ENCODE measurements at regions not wholly inside any gene's neighbourhood (a gene's known extent, or its start where the extent isn't known, plus 50 kb on each side); places are given as distances from the start of the nearest gene placed in this dataset.
"Not testable (repeated sequence)": the region's sequence is repeated elsewhere in the genome, so short reads cannot be mapped to it uniquely, and the experiment has no call there.

DNA sequence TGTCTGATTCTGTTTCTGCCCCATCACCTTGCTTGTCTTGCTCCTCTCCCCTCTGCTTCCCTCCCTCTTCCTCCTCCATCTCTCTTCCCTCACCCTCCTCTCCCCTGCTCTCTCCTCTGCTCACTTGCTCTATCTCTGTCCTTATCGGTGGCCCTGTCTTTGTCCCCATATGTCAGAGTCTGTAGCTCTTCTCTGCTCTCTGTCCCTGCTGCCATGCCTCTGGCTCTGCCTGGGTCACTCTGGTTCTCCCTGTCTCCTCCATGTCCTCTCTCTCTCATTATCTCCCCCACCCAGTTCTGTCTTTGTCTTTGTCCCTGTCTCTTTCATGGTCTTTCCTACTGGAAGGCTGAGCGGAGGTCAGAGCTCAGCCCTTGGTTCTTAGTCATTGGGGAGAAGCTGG is 169.1 kb upstream of the NLRP1 start:
- no peak for DNase-seq

DNA sequence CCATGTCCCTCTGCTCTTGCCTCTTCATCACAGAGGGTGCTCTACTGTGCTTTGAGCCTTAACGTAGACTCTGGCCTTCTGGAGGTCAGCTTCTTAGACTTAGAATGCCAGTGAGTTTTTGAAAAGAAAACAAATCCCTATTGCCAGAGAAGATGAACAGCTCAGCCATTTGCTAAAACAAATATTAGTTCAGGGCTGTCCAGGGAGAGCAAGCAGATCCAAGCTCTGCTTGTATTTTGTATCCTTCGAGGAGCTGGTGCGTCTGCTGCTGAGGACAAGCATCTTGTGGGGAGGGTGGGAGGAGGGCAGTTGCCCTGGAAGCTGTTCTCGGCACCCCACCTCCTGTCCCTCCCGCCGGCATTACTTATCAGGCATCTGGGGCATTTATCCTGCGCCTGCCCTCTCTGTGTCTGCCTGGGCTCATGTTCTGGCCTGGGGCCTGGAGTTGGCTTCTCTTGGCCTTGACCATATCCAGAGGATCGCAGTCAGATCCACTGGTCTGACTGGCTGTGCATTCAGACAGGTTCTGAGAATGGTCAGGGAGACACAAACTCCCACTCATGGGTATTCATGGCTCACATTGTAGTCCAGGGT is 173.1 kb upstream of the NLRP1 start:
- DNase-seq: no peak

DNA sequence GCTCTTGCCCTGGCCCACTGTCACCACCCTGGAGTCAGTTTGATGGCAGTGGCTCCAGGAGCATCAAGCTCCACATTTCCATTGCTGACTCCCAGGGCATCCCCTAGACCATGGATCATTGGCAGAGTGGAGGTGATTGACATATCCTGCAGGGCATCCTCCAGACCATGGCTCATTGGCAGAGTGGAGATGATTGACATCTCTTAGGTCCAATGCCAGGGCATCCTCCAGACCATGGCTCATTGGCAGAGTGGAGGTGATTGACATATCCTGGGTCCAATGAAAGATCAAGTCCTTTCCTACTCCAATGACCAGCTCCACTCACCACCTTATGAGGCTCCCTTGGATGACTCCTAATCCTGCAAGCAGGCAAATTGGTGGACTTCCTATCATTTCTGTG is 174.3 kb upstream of the NLRP1 start:
- DNase-seq: peak; percentile 27

DNA sequence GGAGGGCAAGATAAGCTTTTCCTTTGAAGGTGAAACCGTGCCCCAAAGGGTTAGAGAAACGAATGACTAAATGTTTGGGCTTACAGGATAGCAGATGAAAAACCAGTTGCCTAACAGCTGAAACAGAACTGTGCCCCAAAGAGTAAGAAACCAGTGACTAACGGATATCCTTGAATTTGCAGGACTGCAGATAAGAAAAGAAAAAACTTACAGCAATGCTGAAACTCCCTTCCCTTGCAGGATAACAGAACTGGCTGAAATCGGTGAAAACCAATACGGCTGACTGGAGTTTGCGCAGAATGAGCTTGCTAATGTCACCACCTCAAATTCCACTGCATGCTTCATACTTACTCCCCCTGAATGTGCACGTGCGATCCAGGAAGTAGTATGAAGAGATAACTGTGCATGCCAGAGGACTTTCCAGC is 175.2 kb upstream of the NLRP1 start:
- no peak for DNase-seq

DNA sequence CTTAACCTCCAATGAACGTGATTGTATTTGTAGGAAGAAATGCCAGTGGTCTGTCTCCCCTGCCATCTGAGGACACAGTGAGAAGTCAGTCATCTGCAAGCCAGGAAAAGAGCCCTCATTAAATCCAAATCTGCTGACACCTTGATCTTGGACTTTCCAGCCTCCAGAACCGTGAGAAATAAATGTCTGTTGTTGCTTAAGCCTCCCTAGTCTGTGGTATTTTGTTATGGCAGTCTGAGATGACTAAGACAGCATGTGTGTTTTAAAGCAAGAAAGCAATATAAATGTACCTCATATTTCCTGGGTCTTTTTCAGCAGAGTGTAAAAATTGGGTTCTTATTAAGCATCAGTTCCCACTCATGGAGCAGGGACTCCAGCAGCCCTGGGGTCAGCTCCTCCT is 177.9 kb upstream of the NLRP1 start:
- DNase-seq: no peak

DNA sequence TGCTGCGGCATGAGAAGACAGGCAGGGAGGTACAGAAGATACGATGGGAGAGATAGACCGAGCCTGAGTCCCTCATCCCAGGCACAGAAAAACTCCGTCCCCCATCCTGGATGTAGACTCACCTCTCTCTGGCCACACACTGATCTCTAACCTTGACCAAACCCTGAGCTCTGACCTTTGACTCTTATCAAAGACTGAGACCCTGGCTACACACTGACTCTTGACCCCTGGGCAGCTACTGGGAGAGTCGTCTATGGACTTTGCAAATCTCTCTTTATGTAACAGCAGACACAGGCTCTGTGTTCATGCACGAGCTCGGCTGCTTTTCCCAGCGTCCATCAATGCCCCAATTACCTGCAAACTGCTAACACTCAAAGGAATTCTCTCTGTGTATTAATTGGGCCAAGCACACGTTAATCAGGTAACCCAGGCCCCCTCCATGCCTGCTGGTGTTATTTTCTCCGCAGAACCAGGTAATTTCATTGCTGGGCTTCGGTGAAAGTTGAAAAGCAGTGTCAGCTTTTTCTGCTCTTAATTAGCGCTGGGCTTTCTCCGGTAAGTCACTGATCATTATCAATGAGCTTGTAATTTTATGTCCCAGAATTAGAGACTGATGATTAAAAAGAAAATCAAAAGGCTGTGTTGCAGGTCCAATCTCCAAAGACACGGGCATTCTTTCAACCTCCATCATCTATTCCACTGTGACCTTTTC is 179.4 kb upstream of the NLRP1 start:
- no peak for DNase-seq

DNA sequence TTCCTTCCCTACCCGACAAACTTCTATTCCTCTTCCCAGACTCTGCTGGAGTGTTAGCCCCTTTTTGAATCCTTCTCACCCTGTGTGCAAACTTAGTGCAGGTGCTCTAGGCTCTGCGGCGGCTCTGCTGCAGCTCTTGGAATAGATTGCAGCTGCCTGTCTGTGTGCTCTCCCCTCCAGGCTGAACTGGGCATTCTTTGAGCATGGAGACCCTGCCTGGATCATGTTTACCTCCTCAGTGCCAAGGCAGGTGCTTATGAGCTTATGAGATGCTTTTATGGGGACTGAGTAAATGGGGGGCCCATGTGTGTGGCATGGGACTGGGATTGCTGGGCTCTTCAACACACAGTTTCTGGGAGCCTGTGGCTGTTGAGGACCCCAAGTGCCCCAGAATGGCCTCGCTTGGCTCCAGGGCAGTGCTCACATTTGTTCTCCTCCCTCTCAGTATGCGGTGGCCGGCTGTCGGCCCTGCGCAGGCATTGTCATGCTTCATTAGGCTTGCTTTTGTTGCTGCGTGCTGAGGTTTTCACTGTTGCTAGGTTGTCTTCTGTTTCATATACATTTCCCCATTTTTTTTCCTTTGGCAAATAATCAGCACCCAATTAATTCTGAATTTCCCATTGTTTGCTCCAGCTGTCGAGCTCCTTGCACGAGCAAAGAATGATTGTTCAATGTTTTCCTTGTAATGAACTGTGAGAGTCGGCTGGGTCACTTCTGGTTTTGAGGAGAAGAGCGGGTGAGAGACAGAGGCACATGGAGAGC is 185.5 kb upstream of the NLRP1 start:
- DNase-seq: no peak

DNA sequence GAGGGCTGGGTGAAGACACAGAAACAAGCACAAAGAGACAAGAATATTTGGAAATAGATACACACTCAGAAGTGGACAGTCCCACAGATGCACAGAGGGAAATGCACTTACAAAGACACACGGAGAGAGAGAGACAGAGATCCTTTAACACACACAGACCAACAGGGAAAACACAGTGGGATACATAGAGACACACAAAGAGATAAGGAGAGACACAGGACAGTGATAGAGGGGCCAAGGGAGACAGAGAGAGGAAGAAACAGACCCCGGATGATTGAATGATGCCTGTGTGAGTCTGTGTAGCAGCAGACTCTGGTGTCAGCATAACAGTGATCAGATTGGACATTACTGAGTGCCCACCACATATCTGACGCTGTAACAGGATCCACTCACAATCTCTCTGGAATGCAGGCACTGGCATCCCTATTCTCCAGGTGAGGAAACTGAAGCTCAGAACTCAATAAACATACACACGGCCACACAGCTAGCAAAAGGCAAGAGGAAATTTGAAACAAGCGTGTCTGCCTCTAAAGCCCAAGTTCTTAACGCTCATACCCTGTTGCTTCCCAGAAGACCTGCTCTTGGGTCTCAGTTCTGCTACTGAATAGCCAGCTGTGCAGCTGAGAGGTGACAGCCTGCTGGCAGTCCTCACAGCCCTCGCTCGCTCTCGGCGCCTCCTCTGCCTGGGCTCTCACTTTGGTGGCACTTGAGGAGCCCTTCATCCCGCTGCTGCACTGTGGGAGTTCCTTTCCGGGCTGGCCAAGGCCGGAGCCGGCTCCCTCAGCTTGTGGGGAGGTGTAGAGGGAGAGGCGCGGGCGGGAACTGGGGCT is 186.3 kb upstream of the NLRP1 start:
- DNase-seq: no peak

DNA sequence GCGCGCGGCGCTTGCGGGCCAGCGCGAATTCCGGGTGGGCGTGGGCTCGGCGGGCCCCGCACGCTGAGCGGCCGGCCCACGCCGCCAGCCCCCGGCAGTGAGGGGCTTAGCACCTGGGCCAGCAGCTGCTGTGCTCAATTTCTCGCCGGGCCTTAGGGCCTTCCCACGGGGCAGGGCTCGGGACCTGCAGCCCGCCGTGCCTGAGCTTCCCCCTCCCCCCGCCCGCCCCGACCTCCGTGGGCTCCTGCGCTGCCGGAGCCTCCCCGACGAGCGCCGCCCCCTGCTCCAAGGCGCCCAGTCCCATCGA is 186.9 kb upstream of the NLRP1 start:
- DNase-seq: not testable (repeated sequence)

DNA sequence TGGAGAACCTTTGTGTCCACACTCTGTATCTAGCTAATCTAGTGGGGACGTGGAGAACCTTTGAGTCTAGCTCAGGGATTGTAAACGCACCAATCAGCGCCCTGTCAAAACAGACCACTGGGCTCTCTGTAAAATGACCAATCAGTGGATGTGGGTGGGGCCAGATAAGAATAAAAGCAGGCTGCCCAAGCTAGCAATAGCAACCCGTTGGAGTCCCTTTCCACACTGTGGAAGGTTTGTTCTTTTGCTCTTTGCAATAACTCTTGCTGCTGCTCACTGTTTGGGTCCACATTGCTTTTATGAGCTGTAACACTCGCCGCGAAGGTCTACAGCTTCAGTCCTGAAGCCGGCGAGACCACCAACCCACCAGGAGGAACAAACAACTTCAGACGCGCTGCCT is 187.7 kb upstream of the NLRP1 start:
- DNase-seq: not testable (repeated sequence)

DNA sequence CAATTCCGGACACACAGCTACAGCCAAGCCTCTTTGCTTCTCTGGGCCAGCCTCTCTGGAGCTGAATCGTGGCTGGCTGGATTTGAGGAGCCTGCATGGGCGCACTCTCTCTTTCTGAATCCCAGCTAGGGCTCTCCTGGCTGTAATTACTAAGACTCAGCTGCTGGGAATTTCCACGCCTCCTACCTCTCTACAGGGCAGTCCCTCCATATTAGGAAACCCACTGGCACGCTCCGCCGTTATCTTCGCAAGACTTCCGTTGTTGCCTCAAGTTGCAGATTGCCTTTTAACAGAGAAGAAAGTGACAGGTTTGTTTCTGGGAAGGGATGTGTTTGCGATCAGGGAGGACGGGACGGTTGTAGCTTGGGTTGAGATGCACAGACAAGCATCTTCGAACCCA is 188.4 kb upstream of the NLRP1 start:
- no peak for DNase-seq

DNA sequence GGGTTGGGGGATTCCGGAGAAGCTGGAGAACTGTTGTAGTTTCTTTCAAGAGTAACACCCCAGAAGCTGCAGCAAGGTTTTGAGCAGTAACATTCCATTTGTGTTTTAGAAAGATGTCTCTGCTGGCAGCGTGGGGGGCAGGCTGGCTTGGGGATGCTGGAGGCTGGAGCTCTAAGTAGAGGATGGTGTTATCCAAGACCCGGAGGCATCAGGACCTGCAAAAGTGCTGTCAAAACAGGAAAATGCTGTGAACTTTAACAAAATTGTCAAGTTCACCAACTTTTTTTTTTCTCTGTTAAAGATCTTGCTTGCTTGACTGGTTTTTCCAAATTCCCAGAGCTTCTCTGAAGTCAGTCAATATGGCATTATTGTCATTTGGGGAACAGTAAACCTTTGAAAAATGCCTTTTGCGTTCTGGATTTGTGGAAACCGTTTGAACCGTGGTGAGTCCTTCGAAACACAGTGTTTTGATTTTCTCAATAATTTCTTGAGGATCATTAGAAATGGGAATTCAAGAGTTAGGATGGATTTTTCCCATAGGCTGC is 189.6 kb upstream of the NLRP1 start:
- no peak for DNase-seq

DNA sequence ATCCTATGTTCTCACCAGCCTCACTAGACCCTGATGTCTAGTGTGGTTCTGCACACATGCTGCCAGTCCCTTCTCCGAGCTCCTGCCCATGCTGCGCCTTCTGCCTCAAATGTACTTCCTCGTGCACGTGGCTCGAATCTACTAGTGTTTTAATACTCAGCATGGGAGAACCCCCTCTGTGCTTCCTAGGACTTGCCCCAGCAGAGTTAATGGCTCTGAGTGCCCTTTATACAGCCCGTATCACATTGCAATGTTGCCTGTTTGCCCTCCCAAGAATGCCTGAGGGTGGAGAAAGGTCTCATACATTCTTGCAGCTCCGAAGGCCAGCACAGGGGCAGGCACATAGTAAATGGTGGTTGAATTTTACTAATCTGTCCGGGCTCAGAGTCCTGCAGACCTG is 190.8 kb upstream of the NLRP1 start:
- DNase-seq: no peak

DNA sequence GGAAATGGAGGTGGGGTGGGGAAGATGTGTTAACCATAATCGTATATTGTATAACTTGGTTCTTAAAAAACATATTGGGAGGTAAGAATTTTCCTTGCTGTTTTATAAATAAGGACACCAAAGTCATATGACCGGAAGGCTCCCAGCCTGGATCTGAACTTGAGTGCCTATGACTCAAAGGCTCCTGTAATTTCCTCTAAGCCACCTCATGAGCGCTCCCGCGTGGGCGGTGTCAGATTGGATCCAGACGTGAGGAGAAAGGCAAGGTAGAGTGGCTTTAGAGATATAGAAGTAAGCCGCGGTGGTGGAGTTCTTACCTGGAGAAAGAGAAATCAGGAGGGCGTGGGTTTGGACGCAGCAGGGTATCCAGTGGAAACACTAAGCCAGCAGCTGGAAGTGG is 196.2 kb upstream of the NLRP1 start:
- DNase-seq: no peak

DNA sequence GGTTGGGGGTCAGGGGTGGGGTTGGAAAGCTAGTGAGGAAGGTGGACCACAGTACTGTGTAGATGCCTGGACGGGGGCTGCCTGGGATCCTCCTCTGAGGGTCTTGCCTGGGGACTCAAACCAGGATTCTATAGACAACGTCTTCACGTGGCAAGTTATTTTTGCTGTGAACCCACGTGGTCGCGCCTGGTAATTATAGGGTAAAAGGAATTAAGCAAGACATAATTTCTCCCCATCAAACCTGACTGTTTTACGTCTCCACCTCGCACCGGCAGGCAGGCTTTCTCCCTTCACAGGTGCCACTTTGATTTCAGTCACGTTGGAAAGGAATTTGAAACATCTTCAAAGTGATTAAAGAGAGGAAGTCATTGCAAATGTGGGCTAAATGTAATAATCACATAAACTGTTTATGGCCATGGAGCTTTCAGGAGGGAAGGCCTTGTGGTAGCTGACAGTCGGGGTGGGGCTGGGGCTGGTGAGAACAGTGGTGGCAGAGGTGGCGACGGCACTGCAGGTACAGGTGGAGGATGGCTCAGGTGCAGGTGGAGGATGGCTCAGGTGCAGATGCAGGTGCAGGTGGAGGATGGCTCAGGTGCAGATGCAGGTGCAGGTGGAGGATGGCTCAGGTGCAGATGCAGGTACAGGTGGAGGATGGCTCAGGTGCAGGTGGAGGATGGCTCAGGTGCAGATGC is 197.1 kb upstream of the NLRP1 start:
- DNase-seq: no peak

DNA sequence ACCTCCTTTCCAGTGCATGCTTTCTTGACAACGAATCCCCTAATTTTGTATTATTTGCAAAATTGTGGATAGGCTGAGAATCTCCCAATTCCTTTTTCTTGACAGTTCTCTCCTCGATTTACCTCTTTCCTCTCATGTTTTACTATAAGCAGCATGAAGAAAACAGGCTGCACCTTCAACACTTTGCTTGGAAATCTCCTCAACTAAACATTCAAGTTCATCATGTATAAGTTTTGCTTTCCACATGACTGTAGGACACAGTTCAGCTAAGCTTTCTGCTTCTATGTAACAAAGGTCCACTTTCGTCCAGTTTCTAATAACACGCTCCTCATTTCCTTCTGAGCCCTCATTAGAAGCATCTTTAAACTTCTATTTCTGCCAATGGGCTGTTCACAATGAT is 199.0 kb upstream of the NLRP1 start:
- no peak for DNase-seq

DNA sequence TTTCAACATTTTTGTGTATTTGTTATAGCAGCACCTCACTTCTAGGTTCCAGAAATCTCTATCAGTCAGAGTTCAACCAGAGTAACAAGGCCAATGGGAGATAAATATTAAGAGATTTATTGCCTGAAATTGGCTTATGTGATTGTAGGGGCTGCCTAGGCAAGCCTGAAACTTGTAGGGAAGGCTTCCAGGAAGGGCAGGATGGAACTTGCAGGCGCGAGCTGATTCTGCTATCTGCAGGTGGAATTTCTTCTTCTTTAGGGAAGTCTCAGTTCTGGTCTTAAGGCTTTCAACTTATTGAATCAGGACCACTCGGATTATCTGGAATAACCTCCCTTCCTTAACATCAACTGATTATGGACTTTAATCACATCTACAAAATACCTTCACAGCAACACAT is 199.5 kb upstream of the NLRP1 start:
- DNase-seq: no peak

DNA sequence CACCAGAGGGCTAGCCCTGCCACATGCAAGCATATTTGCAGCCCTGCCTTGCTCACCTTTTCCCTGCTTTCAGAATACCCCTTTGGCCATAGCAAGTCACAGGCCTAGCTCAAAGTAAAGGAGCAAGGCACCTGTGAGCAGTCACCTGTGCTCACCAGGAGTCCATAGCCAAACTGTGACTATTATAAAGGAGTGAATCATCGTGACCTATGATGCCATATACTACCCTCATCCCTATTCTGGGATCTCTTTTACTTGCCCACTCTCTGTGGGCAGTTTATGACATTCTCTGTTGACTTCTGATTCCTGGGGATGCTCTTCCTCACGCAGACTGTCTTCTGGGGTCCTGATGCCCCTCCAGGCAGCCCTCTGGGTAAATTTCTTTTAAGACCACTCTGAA is 200.5 kb upstream of the NLRP1 start:
- no peak for DNase-seq

DNA sequence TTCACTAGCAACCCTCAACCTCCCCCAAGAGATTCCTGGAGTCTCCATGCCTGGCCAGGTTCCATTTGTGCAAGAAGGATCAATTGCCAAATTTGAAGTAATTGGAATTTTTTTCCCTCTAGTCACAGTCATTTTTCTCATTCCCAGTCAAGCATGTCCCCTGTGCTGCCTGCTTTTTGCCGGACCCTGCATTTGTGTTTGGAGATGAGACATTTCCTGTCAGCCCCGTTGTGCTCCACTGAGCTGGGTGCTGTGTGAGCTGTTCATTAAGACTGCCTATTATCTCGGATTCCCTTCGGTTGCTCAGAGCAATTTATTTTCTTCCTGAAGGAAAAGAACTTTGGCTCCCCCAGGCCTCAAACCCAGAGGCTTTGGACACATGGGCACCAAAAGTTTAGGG is 201.0 kb upstream of the NLRP1 start:
- no peak for DNase-seq

DNA sequence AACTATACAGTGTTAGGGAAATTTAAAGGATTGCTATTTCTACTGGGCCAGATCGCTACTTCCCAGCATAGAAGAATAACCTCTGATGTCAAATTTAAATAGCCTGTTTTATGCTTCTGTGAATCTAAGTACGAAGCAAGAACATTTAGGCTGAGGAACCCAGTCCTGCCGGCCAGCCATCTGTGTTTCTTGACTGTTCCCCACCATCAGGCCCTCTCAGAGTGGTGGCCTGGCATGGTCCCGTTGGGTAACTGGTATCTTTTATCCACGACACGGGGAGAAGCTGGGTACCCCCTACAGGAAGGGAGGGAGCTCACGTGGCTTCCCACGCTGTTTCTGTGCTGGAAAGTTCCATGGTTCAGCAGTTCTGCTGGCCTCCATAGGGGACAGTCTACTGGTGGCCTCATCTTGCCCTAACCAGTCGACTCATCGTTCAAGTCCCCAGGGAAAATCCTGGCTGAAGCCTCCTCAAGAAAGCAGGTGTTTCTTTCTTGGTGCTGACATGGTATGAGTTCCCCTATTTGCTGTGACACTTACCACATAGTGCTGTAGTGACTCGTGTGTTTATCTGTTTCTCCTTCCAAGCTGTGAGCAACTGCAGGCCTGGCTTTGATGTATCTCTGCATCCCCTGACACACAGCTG is 201.7 kb upstream of the NLRP1 start:
- no peak for DNase-seq

DNA sequence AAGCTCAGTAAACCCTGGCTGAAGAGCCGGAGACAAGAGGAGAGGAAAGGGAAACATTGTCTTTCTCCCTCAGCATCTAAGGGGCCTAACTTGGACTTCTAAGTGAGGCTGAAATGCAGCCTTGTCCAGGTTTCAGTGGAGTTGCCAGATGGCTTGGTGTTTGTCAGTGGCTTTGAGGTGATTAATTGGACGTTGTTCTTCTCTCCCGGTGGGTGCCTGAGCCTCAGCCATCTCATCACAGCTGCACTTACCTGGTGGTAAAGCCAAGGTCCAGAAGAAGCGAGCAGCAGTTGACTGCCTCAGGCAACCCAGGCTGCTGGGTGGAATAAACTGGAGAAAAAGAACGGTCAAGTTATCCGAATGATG is 202.2 kb upstream of the NLRP1 start:
- DNase-seq: no peak

DNA sequence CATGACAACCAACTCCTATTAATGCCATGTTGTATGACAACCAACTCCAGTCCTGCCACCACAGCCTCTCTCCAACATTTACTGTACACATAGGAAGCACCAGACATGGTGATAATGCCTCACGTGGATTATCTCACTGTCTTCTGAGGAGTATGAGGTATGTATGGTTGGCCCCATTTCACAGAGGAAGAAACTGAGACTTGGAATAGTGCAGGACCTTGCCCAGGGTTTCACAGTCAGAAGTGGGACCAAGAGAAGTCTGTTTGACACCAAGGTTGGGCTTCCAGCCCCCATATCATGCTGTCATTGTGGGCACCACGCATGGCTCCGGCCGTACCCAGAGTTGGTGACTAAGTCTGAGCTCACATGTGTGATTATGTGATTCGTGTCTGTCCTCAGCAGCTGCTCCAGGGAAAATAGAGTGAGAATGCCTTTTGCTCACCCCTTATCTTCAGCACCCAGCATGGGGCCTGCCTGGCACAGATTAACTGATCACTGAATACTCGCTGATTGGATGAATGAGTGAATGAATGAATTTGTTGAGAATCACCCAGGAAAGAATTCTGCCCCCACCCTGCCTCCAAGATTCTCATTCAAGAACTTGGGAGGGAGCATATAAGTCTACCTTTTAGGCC is 204.1 kb upstream of the NLRP1 start:
- DNase-seq: no peak

Data from inflammatory macrophage treated with lipopolysaccharide for 4 hours (primary cell).